Effector memory CD8-positive, alpha-beta T cell (primary cell): ENCODE measurements at regions not wholly inside any gene's neighbourhood (a gene's known extent, or its start where the extent isn't known, plus 50 kb on each side); places are given as distances from the start of the nearest gene placed in this dataset.
"Not testable (repeated sequence)": the region's sequence is repeated elsewhere in the genome, so short reads cannot be mapped to it uniquely, and the experiment has no call there.

Experiments
- ATAC-seq: fragments of 150-1000 bp; cut with Tn5 transposase; replicated peaks from 2 replicates; pipeline ENCODE4 v1.10.0; 2021; ENCODE audit warnings: mild to moderate bottlenecking, moderate library complexity
- DNase-seq, 3 experiments: peaks; one replicate each; pipeline ENCODE4 v3.0.0; 2021
- H3K27ac Mint-ChIP-seq, 2 donors: one replicate each; pipeline ENCODE4 v1.8.0; 2022; ENCODE audit warnings: mild to moderate bottlenecking in 2 of 2, mixed read lengths in 2 of 2, moderate library complexity in 2 of 2
- H3K27me3 Mint-ChIP-seq, 2 donors: one replicate each; pipeline ENCODE4 v1.8.0; 2022; ENCODE audit warnings: mixed read lengths in 2 of 2
- H3K36me3 Mint-ChIP-seq: one replicate; pipeline ENCODE4 v1.8.0; 2022; ENCODE audit warnings: mild to moderate bottlenecking, moderate library complexity, mixed read lengths; ENCODE audit not compliant: insufficient read depth
- H3K4me1 Mint-ChIP-seq, 2 donors: one replicate each; pipeline ENCODE4 v1.8.0; 2022; ENCODE audit warnings: low read depth in 2 of 2, mixed read lengths in 2 of 2
- H3K4me3 Mint-ChIP-seq, 2 donors: one replicate each; pipeline ENCODE4 v1.8.0; 2022; ENCODE audit warnings: mild to moderate bottlenecking in 2 of 2, mixed read lengths in 2 of 2, moderate library complexity in 2 of 2
- H3K9me3 Mint-ChIP-seq, 2 donors: one replicate each; pipeline ENCODE4 v1.8.0; 2022; ENCODE audit warnings: mixed read lengths in 2 of 2

DNA sequence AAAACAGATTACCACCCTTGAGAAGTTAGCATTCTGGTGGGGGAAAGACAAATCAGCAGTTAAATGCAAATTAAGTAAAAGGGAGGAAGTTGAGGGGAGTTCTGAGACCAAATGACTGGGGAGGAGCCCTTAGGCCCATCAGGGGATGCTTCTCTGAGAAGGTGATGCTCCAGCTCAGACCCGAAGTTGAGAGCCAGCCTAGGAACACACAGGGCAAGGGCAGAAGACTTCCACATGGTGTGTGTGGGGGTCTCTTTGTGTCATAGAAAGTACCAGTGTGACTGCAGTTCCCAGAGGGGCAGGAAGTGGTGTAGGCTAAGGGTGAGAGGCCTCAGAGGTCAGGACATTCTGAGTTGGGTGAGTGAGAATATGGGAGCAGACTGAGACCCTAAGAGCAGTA, 137.3 kb downstream of the KLRB1 start:
- H3K27ac Mint-ChIP-seq, result peak overlapping the region; percentile 27 to 33
- DNase-seq, H3K9me3 Mint-ChIP-seq, H3K27me3 Mint-ChIP-seq, H3K36me3 Mint-ChIP-seq, H3K4me3 Mint-ChIP-seq: not testable (repeated sequence)
- peaks cover 13 to 21% of the 10 kb centered on the region in 2 donors for H3K4me1 Mint-ChIP-seq
- ATAC-seq, result peak; percentile 26

DNA sequence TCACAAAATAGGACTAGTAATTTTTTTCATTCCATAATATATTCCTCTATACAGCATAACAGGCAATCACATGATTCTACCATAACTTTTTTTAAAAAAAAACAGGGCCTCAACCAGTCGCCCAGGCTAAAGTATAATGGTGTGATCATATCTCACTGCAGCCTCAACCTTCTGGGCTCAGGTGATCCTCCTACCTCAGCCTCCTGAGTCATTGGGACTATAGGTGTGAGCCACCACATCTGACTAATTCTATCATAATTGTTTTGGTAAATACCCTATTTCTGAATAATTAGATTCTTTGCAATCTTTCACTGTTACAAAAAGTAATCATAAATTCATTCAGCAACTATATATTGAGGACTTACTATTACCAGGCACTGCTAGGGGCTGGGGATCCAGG, 137.8 kb downstream of the KLRB1 start:
- not testable (repeated sequence) for H3K4me3 Mint-ChIP-seq, H3K9me3 Mint-ChIP-seq, H3K27me3 Mint-ChIP-seq, DNase-seq, H3K36me3 Mint-ChIP-seq, ATAC-seq
- H3K27ac Mint-ChIP-seq, result peak overlapping the region; percentile 27 to 33
- H3K4me1 Mint-ChIP-seq, result peaks cover 13 to 21% of the 10 kb centered on the region in 2 donors

DNA sequence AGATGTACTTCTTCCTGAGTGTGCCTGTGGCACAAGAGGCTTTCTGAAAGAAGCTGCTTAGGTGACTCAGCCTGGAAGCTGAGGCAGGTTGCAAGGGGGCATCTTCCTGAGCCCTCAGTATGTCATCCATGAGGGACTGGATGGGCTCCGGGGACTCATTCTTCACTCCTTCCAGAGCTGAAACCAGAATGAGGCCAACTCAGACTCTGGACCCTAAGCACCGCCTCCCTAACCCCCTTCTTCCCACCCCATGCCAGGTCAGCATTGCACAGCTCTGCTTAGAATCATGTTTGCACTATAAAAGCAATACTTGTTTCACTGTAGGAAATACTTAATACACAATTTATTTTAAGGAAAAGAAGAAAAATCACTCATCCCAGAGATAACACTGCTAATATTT, 138.3 kb downstream of the KLRB1 start:
- H3K36me3 Mint-ChIP-seq, DNase-seq, H3K27me3 Mint-ChIP-seq, H3K9me3 Mint-ChIP-seq, H3K4me3 Mint-ChIP-seq, ATAC-seq: not testable (repeated sequence)
- H3K4me1 Mint-ChIP-seq, result peaks cover 13 to 21% of the 10 kb centered on the region in 2 donors
- peak overlapping the region in 1 of 2 donors; percentile 33 for H3K27ac Mint-ChIP-seq

DNA sequence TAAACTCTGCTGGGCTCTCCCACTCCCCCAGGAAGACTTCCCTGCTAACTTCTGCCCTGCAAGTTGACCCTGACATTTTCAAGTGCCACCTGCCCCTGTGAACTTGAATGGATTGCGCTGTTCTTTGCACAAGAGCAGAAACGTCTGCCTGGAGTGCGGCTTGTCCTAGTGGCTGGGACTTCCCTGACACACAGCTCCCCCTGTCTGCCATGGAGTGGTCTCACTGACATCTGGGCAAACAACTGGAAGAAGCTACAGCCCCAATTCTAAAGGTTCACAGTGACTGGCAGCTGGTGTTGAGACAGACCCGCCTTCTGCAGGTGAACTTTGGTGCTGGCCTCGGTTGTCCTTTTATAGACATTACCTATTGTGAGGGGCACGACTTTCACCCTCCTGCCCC, 138.7 kb downstream of the KLRB1 start:
- not testable (repeated sequence) for H3K36me3 Mint-ChIP-seq, H3K9me3 Mint-ChIP-seq, H3K27ac Mint-ChIP-seq, H3K4me3 Mint-ChIP-seq, H3K27me3 Mint-ChIP-seq, ATAC-seq
- peaks cover 13 to 21% of the 10 kb centered on the region in 2 donors for H3K4me1 Mint-ChIP-seq
- peak in 1 of 3 experiments; percentile 9 for DNase-seq

DNA sequence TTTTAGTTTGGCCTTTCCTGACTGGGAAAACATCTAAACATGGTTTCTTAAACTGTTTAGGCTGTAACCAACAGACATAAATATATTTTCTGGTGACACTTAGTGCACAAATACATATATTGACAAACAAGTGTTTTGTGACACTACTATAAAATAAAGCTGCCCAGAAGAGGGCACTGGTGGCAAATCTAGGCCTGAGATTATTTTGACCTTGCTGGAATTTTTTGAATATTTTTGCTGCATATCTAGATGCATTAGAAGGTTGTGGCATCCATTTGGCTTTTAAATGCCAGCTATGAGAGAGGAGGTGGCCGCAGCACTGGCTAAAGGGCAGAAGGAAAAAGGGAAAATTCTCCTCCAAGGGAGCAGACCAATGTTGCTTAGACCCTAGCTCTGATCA, 139.6 kb downstream of the KLRB1 start:
- H3K36me3 Mint-ChIP-seq, H3K27me3 Mint-ChIP-seq, H3K9me3 Mint-ChIP-seq, DNase-seq, ATAC-seq, H3K4me3 Mint-ChIP-seq: not testable (repeated sequence)
- H3K27ac Mint-ChIP-seq, result peak overlapping the region in 1 of 2 donors; percentile 38
- H3K4me1 Mint-ChIP-seq, result peaks cover 13 to 21% of the 10 kb centered on the region in 2 donors

DNA sequence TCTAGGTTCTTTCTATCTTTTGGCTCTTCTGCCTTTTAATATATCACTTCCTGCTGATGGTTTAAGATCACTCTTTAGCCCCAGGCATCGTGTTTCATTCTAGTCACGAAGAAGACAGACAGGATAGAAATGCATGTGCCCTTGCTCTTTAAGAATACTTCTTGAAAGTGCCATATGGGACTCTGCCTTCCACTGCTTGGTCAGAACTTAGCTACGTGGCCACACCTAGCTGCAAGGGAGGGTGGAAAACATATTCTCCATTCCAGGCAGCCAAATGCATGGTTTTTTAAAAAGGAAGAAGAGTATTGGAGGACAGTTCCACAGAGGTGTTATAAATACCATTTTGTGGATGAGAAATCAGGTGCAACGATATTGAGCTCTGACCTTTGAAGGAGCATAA, 143.3 kb downstream of the KLRB1 start:
- no peak for ATAC-seq
- Mint-ChIP-seq H3K27ac (no peak overlapping the region), H3K36me3 (no peaks in the 10 kb centered on the region)

DNA sequence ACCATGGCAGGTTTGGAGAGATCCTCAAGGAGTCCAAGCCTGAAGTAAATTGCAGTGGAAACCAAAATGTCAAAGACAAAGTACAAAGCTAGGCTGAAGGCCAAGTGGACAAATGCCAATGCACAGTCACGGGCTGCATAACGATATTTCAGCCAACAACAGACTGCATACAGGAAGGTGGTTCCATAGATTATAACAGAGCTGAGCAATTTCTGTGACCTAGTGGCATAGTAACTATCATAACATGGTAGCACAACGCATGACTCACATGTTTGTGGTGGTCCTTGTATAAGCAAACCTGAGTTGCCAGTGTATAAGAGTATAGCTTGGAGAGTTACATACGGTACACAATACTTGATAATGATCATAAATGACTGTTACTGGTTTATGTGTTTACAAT, 152.2 kb downstream of the KLRB1 start:
- H3K9me3 Mint-ChIP-seq, ATAC-seq, H3K27ac Mint-ChIP-seq, H3K27me3 Mint-ChIP-seq, H3K36me3 Mint-ChIP-seq, H3K4me1 Mint-ChIP-seq, DNase-seq, H3K4me3 Mint-ChIP-seq: not testable (repeated sequence)

More for the DNA sequence above, 143.3 kb downstream of the KLRB1 start:
- no peak for DNase-seq
- Mint-ChIP-seq H3K9me3 (no peaks in the 10 kb centered on the region), H3K4me3 (no peak overlapping the region), H3K4me1 (peaks cover 4 to 11% of the 10 kb centered on the region in 2 donors), H3K27me3 (no peaks in the 10 kb centered on the region)

DNA sequence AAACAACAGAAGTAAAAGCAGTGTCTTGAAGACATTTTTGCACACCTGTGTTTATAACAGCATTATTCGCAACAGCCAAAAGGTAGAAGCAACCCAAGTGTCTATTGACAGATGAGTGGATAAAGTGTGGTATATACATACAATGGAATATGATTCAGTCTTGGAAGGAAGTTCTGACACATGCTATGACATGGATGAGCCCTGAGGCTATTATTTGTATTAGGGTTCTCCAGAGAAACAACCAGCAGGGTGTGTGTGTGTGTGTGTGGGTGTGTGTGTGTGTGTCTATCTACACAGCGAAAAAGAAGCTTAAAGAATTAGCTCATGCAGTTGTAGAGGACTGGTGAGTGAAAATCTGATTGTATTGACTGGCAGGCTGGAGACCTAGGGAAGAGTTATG, 153.7 kb downstream of the KLRB1 start:
- not testable (repeated sequence) for H3K4me1 Mint-ChIP-seq, ATAC-seq, DNase-seq, H3K27me3 Mint-ChIP-seq, H3K4me3 Mint-ChIP-seq, H3K36me3 Mint-ChIP-seq, H3K9me3 Mint-ChIP-seq
- H3K27ac Mint-ChIP-seq, result peak overlapping the region in 1 of 2 donors; percentile 68

DNA sequence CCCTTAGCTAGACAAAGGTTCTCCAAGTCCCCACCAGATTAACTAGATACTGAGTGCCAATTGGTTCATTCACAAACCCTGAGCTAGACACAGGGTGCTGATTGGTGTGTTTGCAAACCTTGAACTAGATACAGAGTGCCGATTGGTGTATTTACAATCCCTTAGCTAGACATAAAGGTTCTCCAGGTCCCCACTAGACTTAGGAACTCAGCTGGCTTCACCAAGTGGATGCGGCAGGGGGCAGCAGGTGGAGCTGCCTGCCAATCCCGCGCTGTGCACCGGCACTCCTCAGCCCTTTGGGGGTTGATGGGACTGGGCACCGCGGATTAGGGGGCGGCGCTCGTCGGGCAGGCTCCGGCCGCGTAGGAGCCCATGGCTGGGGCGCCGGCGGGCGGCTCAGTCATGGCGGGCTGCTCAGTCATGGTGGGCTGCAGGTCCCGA, 157.6 kb downstream of the KLRB1 start:
- not testable (repeated sequence) for H3K9me3 Mint-ChIP-seq, H3K4me3 Mint-ChIP-seq, H3K27me3 Mint-ChIP-seq, H3K27ac Mint-ChIP-seq
- ATAC-seq, result peak; percentile 28
- peak in 1 of 3 experiments; percentile 13 for DNase-seq
- peaks cover 16 to 24% of the 10 kb centered on the region in 2 donors for H3K4me1 Mint-ChIP-seq
- peaks cover 13% of the 10 kb centered on the region for H3K36me3 Mint-ChIP-seq

DNA sequence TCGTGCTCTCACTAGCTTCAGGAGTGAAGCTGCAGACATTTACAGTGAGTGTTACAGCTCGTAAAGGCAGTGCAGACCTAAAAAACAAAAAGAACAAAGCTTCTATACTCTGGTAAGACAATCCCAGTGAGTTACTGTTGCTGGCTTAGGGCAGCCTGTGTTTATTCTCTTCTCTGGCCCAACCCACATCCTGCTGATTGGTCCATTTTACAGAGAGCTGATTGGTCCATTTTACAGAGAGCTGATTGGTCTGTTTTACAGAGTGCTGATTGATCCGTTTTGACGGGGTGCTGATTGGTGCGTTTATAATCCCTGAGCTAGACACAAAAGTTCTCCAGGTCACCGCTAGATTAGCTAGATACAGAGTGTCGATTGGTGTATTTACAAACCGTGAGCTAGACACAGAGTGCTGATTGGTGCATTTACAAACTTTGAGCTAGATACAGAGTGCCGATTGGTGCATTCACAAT, 158.0 kb downstream of the KLRB1 start:
- H3K27me3 Mint-ChIP-seq, DNase-seq, H3K9me3 Mint-ChIP-seq, H3K27ac Mint-ChIP-seq, ATAC-seq: not testable (repeated sequence)
- Mint-ChIP-seq H3K36me3 (peaks cover 13% of the 10 kb centered on the region), H3K4me1 (peaks cover 16 to 24% of the 10 kb centered on the region in 2 donors), H3K4me3 (peak overlapping the region; percentile 31 to 100)

DNA sequence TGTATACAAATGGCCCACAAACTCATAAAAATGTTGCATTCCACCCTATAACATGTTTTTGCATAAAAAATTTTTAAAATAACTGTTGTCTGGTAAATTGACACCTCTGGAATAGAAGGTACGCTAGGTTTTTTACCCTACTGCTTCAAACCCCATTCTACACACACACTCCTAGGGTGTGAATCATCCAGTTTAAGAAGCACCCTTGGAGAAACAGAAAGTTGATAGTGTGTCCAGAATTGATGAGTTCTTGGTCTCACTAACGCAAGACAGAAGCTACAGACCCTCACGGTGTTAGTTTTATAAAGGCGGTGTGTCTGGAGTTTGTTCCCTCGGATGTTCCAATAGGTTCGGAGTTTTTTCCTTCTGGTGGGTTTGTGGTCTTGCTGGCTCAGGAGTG, 158.5 kb downstream of the KLRB1 start:
- Mint-ChIP-seq H3K4me1 (peaks cover 16 to 24% of the 10 kb centered on the region in 2 donors), H3K27ac (peak overlapping the region in 1 of 2 donors; percentile 99), H3K4me3 (peak overlapping the region; percentile 100), H3K36me3 (peaks cover 13% of the 10 kb centered on the region), H3K9me3 (no peaks in the 10 kb centered on the region), H3K27me3 (no peaks in the 10 kb centered on the region)
- no peak for ATAC-seq
- no peak for DNase-seq

DNA sequence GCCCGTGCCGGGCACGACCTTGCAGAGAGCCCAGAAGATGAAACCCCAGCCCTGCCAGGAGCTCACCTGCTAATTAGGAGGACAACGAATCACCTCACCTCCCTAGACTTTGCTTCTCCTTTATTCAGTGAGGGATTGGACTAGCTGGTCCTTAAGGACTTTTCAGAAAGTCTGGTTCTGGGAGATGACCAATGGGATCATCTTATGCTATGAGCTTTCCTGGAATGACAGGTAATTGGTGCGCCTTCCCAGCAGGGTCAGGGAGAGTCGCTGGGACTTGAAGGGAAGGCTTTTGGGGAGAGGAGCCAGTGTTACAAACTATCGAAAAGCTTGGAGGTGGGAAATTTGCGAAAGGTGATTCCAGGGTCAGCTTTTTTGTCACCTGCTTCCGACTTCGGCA, 159.1 kb downstream of the KLRB1 start:
- not testable (repeated sequence) for ATAC-seq

DNA sequence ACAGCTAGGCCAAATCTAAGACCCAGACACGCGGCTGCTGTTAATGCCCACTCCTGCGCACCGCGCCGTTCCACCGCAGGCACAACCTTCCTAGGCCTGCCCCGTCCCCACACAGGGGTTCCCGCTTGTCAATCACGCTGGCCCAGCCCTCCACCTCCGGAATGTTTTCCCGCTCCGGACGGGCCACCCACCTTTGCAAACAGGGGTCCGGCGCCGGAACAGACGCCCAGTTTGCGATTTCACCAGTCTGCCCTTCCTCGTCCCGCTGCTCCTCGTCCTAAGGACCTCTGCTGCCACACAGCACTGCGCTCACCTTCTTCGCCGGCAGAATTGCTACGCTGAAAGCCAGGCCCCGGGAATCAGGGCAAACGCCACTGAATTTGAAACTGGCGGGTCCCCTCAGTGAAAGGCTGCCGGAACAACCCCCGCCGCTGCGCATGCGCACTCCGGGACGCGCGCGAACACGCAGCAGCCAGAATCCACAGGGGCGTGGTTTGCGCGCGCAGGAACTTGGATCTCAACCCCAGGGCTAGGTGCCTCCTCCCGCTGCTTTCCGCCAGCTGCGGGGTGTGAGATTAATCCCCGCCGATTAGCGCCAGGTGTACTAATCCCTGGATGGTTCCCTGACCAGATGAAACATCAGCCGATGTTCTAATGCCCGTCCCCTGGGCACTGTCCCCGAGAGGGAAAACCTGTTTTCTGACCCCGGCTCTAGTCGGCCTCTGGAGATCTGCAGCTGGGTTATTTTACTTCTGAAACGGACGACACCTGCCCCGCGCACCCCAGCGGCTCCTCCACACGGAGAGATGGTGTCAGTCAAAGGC, 159.7 kb downstream of the KLRB1 start:
- not testable (repeated sequence) for H3K27me3 Mint-ChIP-seq, H3K9me3 Mint-ChIP-seq
- DNase-seq, result peak; percentile 82 to 89 (median 85)
- peak overlapping the region; percentile 100 for H3K4me3 Mint-ChIP-seq
- ATAC-seq, result peak; percentile 80
- H3K27ac Mint-ChIP-seq, result peak overlapping the region; percentile 98 to 99
- H3K4me1 Mint-ChIP-seq, result peaks cover 16 to 24% of the 10 kb centered on the region in 2 donors
- peaks cover 13% of the 10 kb centered on the region for H3K36me3 Mint-ChIP-seq

More for the DNA sequence above, 159.1 kb downstream of the KLRB1 start:
- peak overlapping the region; percentile 100 for H3K4me3 Mint-ChIP-seq
- H3K36me3 Mint-ChIP-seq, result peaks cover 13% of the 10 kb centered on the region
- not testable (repeated sequence) for H3K27me3 Mint-ChIP-seq, H3K9me3 Mint-ChIP-seq, DNase-seq
- H3K27ac Mint-ChIP-seq, result peak overlapping the region; percentile 98 to 99
- H3K4me1 Mint-ChIP-seq, result peaks cover 16 to 24% of the 10 kb centered on the region in 2 donors
